Neural cell (in vitro differentiated cells): ENCODE measurements at regions not wholly inside any gene's neighbourhood (a gene's known extent, or its start where the extent isn't known, plus 50 kb on each side); places are given as distances from the start of the nearest gene placed in this dataset.

Experiments used
- CTCF ChIP-seq: fragments of 450-650 bp; IDR thresholded peaks from 2 replicates; pipeline ENCODE4 v1.5.1; 2014; ENCODE audit warnings: antibody characterized with exemption, mild to moderate bottlenecking, moderate library complexity; ENCODE audit not compliant: poor library complexity, severe bottlenecking
- EZH2 ChIP-seq: fragments of 200-600, 300-800 bp; shearing (Covaris generic), sonication (generic); IDR thresholded peaks from 2 replicates; pipeline ENCODE4 v1.6.1; 2014; ENCODE audit warnings: antibody characterized with exemption, low read length, borderline replicate concordance, mild to moderate bottlenecking; ENCODE audit not compliant: insufficient read depth, poor library complexity, severe bottlenecking
- MXI1 ChIP-seq: fragments of 450-650 bp; conservative IDR thresholded peaks from 2 replicates; pipeline ENCODE4 v1.6.1; 2014; ENCODE audit warnings: antibody characterized with exemption, mild to moderate bottlenecking; ENCODE audit not compliant: poor library complexity, severe bottlenecking
- RAD21 ChIP-seq: fragments of 450-650 bp; conservative IDR thresholded peaks from 2 replicates; pipeline ENCODE4 v1.6.1; 2014; ENCODE audit warnings: antibody characterized with exemption, mild to moderate bottlenecking, moderate library complexity
- REST ChIP-seq: IDR thresholded peaks from 2 replicates; pipeline ENCODE4 v1.6.1; 2012; ENCODE audit warnings: borderline replicate concordance

- TF ChIP-seq CTCF: no peak
- TF ChIP-seq RAD21: peak; percentile 14
- TF ChIP-seq MXI1: no peak
- TF ChIP-seq REST: no peak
- no peak for TF ChIP-seq EZH2
Observed at GRCh38 chr9:108410161-108410560, 445.6 kb downstream of the ACTL7B start.
